LoVo (cell line): ENCODE measurements at regions not wholly inside any gene's neighbourhood (a gene's known extent, or its start where the extent isn't known, plus 50 kb on each side); places are given as distances from the start of the nearest gene placed in this dataset.

Source experiments
- DNase-seq: peaks from one replicate; pipeline ENCODE4 v3.0.0-alpha.2; 2016; ENCODE audit warnings: low spot score

GRCh38 chr4:124806403-124806802 is 93.9 kb upstream of the ANKRD50 start:
- no peak for DNase-seq

GRCh38 chr4:124804584-124804983 is 92.1 kb upstream of the ANKRD50 start:
- DNase-seq = no peak

GRCh38 chr4:124804041-124804440 is 91.5 kb upstream of the ANKRD50 start:
- no peak for DNase-seq

GRCh38 chr4:124803641-124804040 is 91.1 kb upstream of the ANKRD50 start:
- no peak for DNase-seq

- DNase-seq = no peak
Observed at GRCh38 chr4:124803026-124803425, 90.5 kb upstream of the ANKRD50 start.

- no peak for DNase-seq
Observed at GRCh38 chr4:124797223-124797622, 84.7 kb upstream of the ANKRD50 start.

GRCh38 chr4:124790471-124790870 is 77.9 kb upstream of the ANKRD50 start:
- no peak for DNase-seq

GRCh38 chr4:124786634-124787033 is 74.1 kb upstream of the ANKRD50 start:
- no peak for DNase-seq

- no peak for DNase-seq
Observed at GRCh38 chr4:124785645-124786044, 73.1 kb upstream of the ANKRD50 start.

- no peak for DNase-seq
Observed at GRCh38 chr4:124783847-124784246, 71.3 kb upstream of the ANKRD50 start.

GRCh38 chr4:124777007-124777406 is 64.5 kb upstream of the ANKRD50 start:
- no peak for DNase-seq

- DNase-seq = no peak
Observed at GRCh38 chr4:124768596-124769365, 56.2 kb upstream of the ANKRD50 start.

- DNase-seq = no peak
Observed at GRCh38 chr4:124762956-124763355, 50.4 kb upstream of the ANKRD50 start.
